GM13976 (cell line): ENCODE measurements at regions not wholly inside any gene's neighbourhood (a gene's known extent, or its start where the extent isn't known, plus 50 kb on each side); places are given as distances from the start of the nearest gene placed in this dataset.

Experiments
- DNase-seq: peaks from one replicate; pipeline ENCODE4 v3.0.0; 2012; ENCODE audit warnings: low spot score
- in situ Hi-C: fragments of 300-500 bp; cut with MboI; formaldehyde crosslinking; loops from one replicate; pipeline ENCODE4 v1.12.0; 2022; ENCODE audit warnings: low sequenced_read_pairs, mixed read lengths, inconsistent platforms; ENCODE audit not compliant: unreplicated experiment
- TF ChIP-seq, protein P1 (sequence below): IDR thresholded peaks from 2 replicates; pipeline ENCODE4 v1.5.1; 2012; ENCODE audit warnings: borderline replicate concordance, mild to moderate bottlenecking; ENCODE audit not compliant: insufficient read depth; ENCODE audit errors: extremely low read depth, missing control alignments, control extremely low read depth

DNA sequence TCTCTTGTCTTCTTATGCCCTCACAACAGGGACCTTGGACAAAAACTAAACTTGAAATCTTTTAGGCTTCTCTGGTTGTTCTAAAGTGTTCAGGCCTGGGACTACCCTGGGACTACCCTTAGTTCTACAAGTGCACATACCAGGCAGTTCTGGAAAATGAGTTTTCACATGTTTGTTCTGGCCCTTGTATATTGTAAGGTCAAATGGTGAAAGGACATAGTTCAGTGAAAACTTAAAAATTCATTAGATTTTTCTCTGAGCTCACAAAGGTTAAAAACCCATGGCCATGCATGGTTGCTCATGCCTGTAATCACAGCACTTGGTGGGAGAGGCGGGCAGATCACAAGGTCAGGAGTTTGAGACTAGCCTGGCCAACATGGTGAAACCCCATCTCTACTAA, 875.5 kb upstream of the FAM98A start:
- in situ Hi-C loops, result no loop called here
- TF ChIP-seq, protein P1, sequence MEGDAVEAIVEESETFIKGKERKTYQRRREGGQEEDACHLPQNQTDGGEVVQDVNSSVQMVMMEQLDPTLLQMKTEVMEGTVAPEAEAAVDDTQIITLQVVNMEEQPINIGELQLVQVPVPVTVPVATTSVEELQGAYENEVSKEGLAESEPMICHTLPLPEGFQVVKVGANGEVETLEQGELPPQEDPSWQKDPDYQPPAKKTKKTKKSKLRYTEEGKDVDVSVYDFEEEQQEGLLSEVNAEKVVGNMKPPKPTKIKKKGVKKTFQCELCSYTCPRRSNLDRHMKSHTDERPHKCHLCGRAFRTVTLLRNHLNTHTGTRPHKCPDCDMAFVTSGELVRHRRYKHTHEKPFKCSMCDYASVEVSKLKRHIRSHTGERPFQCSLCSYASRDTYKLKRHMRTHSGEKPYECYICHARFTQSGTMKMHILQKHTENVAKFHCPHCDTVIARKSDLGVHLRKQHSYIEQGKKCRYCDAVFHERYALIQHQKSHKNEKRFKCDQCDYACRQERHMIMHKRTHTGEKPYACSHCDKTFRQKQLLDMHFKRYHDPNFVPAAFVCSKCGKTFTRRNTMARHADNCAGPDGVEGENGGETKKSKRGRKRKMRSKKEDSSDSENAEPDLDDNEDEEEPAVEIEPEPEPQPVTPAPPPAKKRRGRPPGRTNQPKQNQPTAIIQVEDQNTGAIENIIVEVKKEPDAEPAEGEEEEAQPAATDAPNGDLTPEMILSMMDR, result no peak

DNA sequence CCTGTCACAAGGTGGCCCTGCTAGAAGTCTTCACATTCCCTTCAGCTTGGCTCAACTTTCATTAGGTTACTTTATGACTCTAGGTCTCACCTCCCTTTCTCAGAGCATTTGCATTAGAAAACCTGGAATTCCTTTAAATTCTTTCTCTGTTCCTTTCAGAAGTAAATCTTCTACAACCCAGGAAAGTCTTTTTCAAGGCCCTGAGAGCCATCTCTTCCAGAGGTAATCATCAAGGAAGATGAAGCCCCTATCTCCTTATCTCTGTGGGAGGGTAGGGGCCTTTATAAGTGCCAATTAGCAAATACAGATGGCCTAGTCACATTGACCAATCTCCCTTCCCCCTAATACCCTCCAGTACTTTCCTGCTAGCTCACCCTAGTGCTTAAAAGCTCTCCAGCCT, 848.0 kb upstream of the FAM98A start:
- no peak for DNase-seq
- TF ChIP-seq, protein P1, result no peak
- in situ Hi-C loops, result no loop called here

More for the DNA sequence above, 875.5 kb upstream of the FAM98A start:
- no peak for DNase-seq

DNA sequence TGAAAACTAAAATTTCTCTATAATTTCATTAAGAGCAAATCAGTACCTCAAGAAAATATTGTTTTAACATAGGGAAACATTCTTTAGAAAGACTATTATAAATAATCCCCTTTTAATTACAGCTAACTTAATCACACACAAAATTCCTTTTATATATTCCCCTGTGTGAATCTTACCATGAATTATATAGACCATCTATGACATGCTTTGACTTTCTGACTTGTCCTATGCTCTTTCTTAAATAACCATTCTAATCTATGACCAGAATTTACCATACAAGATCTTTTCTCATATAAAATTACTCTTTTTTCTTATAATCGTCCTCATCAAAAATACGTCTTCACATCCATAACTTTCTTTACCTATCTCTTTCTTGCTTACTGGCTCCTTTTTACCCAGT, 824.2 kb upstream of the FAM98A start:
- in situ Hi-C loops, result no loop called here
- DNase-seq, result no peak
- TF ChIP-seq, protein P1, result no peak

DNA sequence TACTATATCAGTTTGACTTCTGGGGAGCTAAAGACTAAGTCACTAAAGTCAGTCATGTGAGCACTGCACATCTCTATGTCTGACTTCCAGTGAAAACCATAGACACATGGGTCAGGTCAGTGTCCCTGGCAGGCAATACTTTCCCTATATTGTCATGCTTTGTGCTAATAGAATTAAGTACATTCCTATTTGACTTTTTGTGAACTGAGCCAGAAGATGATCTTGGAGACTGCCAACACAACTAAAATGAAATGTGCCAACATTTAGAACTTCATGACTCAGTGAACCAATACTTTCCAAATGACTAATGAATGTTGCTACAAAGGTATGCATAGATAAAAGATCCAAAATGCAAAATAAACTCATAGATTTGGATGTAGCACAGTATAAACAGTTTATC, 820.8 kb upstream of the FAM98A start:
- DNase-seq, result no peak
- TF ChIP-seq, protein P1, result no peak
- in situ Hi-C loops, result no loop called here

DNA sequence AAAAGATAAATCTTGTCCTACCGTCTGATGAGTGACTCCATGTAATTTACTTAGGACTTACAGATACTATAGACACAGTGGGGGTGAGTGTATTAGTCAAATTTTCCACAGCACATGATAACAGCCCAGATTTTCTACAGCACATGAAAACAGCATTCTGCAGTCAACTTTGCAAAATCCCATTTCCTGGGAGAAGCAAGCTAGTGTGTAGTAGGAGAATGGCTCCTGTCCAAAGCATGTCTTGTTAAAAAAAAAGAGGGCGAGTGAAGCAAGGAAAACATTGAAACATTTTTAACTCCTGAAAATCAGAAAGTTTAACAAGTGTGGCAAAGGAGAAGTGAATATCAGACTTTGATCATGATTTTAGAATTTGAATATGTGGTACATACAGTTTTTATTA, 817.8 kb upstream of the FAM98A start:
- in situ Hi-C loops, result no loop called here
- TF ChIP-seq, protein P1, result no peak
- no peak for DNase-seq

DNA sequence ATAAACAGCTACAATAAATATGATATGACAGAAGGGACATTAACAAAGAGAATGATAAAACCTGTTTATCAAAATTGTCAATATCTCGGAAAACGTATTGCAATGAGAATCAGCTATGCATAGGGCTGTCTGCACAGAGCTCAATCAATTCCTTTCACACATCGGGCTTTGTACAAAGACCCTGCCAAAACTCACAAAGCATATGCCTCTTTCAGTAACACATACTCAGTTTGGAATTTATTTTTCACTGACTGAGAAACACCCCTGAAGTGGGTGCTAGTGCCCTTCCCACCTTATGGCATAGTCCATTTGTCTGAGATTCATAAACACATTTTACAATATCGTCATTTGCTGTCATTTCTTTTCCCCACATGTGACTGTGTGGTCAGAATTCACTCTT, 815.8 kb upstream of the FAM98A start:
- no peak for DNase-seq
- in situ Hi-C loops, result no loop called here
- TF ChIP-seq, protein P1, result no peak

DNA sequence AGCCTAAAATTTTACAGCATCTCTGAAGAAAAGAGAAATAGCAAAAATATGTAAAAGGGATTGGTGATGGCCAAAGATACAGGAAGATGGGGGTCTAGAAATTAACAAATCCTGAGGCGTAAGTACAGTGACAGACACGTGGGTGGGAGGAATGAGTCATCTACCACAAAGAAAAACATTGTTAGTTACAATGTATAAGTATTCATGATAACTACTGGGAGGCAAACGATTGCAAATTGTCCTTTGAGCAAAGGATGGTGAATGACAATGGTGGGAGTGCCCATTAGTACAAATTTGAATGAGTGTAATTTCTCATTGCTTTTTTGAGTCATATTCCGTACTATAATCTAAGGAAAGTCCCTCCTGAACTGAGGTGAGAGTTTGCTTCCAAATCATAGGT, 809.0 kb upstream of the FAM98A start:
- in situ Hi-C loops, result no loop called here
- TF ChIP-seq, protein P1, result no peak
- no peak for DNase-seq
